Spleen (tissue), 7 donors: ENCODE measurements at regions not wholly inside any gene's neighbourhood (a gene's known extent, or its start where the extent isn't known, plus 50 kb on each side); places are given as distances from the start of the nearest gene placed in this dataset.

Experiments
- POLR2A ChIP-seq, 3 donors: fragments of 450-650 bp; IDR thresholded peaks; one replicate each; pipeline ENCODE4 v1.5.1; 2017; ENCODE audit warnings: antibody characterized with exemption in 3 of 3, mild to moderate bottlenecking in 1 of 3
- POLR2AphosphoS5 ChIP-seq, 3 donors: sonication (generic); formaldehyde crosslinking; IDR thresholded peaks; one replicate each; pipeline ENCODE4 v1.5.1; 2017; ENCODE audit warnings: antibody characterized with exemption in 3 of 3
- TF ChIP-seq, protein P1 (sequence below), 11 experiments: fragments of 200-600 bp in 7 of 11; fragments of 450-650 bp in 4 of 11; sonication (generic) in 4 of 11; IDR thresholded peaks in 8 of 11; conservative IDR thresholded peaks in 3 of 11; 1 replicate in 7 of 11; 2 replicates in 4 of 11; pipeline versions ENCODE4 v1.4.0 to v1.8.0; 2016 to 2021; ENCODE audit warnings: antibody characterized with exemption in 11 of 11, inconsistent platforms in 4 of 11, mild to moderate bottlenecking in 1 of 11
- donor health status: DM: no; HTN: no; CAD: no; lungs with moderate emphysema.
- donor health status: DM: no; HTN: no; CAD: no.
- donor health status: DM: no; HTN: no; CAD: no.

- TF ChIP-seq, protein P1, sequence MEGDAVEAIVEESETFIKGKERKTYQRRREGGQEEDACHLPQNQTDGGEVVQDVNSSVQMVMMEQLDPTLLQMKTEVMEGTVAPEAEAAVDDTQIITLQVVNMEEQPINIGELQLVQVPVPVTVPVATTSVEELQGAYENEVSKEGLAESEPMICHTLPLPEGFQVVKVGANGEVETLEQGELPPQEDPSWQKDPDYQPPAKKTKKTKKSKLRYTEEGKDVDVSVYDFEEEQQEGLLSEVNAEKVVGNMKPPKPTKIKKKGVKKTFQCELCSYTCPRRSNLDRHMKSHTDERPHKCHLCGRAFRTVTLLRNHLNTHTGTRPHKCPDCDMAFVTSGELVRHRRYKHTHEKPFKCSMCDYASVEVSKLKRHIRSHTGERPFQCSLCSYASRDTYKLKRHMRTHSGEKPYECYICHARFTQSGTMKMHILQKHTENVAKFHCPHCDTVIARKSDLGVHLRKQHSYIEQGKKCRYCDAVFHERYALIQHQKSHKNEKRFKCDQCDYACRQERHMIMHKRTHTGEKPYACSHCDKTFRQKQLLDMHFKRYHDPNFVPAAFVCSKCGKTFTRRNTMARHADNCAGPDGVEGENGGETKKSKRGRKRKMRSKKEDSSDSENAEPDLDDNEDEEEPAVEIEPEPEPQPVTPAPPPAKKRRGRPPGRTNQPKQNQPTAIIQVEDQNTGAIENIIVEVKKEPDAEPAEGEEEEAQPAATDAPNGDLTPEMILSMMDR (IDR thresholded peaks at IDR 0.05 in 8 of 11, conservative IDR thresholded peaks at IDR 0.05 in 3 of 11), result no peak
- no peak for TF ChIP-seq POLR2A (IDR thresholded peaks at IDR 0.05)
- no peak for TF ChIP-seq POLR2AphosphoS5 (IDR thresholded peaks at IDR 0.05)
These were observed 125.5 kb downstream of the NPY start for GRCh38 chr7:24409431-24410024.
